ENCODE measurements at regions not wholly inside any gene's neighbourhood (a gene's known extent, or its start where the extent isn't known, plus 50 kb on each side); places are given as distances from the start of the nearest gene placed in this dataset.

GRCh38 chr18:67428805-67429204 is 87.7 kb downstream of the DSEL start:
- TF ChIP-seq CTCF (IDR thresholded peaks at IDR 0.05): no peak
- Histone ChIP-seq H3K4me1 (no peaks in the 10 kb centered on the region), H3K4me3 (no peak overlapping the region), H3K9me3 (no peaks in the 10 kb centered on the region), H3K36me3 (no peaks in the 10 kb centered on the region), H3K27me3 (no peaks in the 10 kb centered on the region), H3K27ac (no peak overlapping the region)
- intact Hi-C loops (cut with DNase I): no loop called here
- DNase-seq (no peak), ATAC-seq (no peak)

GRCh38 chr18:67428158-67428557 is 88.4 kb downstream of the DSEL start:
- TF ChIP-seq CTCF (IDR thresholded peaks at IDR 0.05): no peak
- Histone ChIP-seq H3K36me3 (no peaks in the 10 kb centered on the region), H3K27me3 (no peaks in the 10 kb centered on the region), H3K4me1 (no peaks in the 10 kb centered on the region), H3K27ac (no peak overlapping the region), H3K9me3 (no peaks in the 10 kb centered on the region), H3K4me3 (no peak overlapping the region)
- DNase-seq (no peak), ATAC-seq (no peak)
- intact Hi-C loops (cut with DNase I): no loop called here

GRCh38 chr18:67426486-67426885 is 90.0 kb downstream of the DSEL start:
- no peak overlapping the region for H3K4me3 ChIP-seq
- no peaks in the 10 kb centered on the region for H3K36me3 ChIP-seq
- H3K4me1 ChIP-seq: no peaks in the 10 kb centered on the region
- H3K27ac ChIP-seq: no peak overlapping the region
- DNase-seq (no peak), ATAC-seq (no peak)
- no peaks in the 10 kb centered on the region for H3K27me3 ChIP-seq
- no peaks in the 10 kb centered on the region for H3K9me3 ChIP-seq
- TF ChIP-seq CTCF (IDR thresholded peaks at IDR 0.05): no peak
- intact Hi-C loops (cut with DNase I): no loop called here

- no peak for ATAC-seq
- no peak for TF ChIP-seq CTCF (IDR thresholded peaks at IDR 0.05)
- no peaks in the 10 kb centered on the region for H3K9me3 ChIP-seq
Observed at GRCh38 chr18:67425672-67426071, 90.8 kb downstream of the DSEL start.

GRCh38 chr18:67421651-67422050 is 94.9 kb downstream of the DSEL start:
- H3K4me3 ChIP-seq: no peak overlapping the region

More at GRCh38 chr18:67425672-67426071, 90.8 kb downstream of the DSEL start:
- no peaks in the 10 kb centered on the region for H3K27me3 ChIP-seq
- DNase-seq: no peak
- no peak overlapping the region for H3K4me3 ChIP-seq
- intact Hi-C loops (cut with DNase I): no loop called here
- no peaks in the 10 kb centered on the region for H3K4me1 ChIP-seq
- no peak overlapping the region for H3K27ac ChIP-seq
- H3K36me3 ChIP-seq: no peaks in the 10 kb centered on the region

More at GRCh38 chr18:67421651-67422050, 94.9 kb downstream of the DSEL start:
- intact Hi-C loops (cut with DNase I): no loop called here
- no peak for TF ChIP-seq CTCF (IDR thresholded peaks at IDR 0.05)
- Histone ChIP-seq H3K27ac (no peak overlapping the region), H3K27me3 (no peaks in the 10 kb centered on the region), H3K9me3 (no peaks in the 10 kb centered on the region), H3K4me1 (no peaks in the 10 kb centered on the region), H3K36me3 (no peaks in the 10 kb centered on the region)
- DNase-seq (no peak), ATAC-seq (no peak)

All from upper lobe of right lung (tissue), 1 donor.